ENCODE measurements at regions not wholly inside any gene's neighbourhood (a gene's known extent, or its start where the extent isn't known, plus 50 kb on each side); places are given as distances from the start of the nearest gene placed in this dataset.
"Not testable (repeated sequence)": the region's sequence is repeated elsewhere in the genome, so short reads cannot be mapped to it uniquely, and the experiment has no call there.

- peak; percentile 64 for DNase-seq (ENCODE audit: low spot score)
Observed at GRCh38 chr3:109804697-109805096, 467.4 kb upstream of the DPPA4 start.

- peak; percentile 80 for DNase-seq (ENCODE audit: low spot score)
Observed at GRCh38 chr3:109806929-109807328, 469.6 kb upstream of the DPPA4 start.

DNA sequence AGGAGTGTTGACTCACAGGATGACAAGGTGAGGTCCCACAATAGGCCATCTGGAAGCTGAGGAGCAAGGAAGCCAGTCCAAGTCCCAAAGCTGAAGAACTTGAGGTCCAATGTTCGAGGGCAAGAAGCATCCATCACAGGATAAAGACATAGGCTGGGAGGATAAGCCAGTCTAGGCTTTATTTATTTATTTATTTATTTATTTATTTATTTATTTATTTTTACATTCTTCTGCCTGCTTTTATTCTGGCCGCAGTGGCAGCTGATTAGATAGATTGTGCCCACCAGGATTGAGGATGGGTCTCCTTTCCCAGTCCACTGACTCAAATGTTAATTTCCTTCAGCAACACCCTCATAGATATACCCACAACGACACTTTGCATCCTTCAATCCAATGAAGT is 472.2 kb upstream of the DPPA4 start:
- DNase-seq (ENCODE audit: low spot score) = no peak

GRCh38 chr3:109818081-109818480 is 480.7 kb upstream of the DPPA4 start:
- DNase-seq (ENCODE audit: low spot score) = no peak

- DNase-seq (ENCODE audit: low spot score) = no peak
Observed at GRCh38 chr3:109819734-109820133, 482.4 kb upstream of the DPPA4 start.

GRCh38 chr3:109825971-109826810 is 488.8 kb upstream of the DPPA4 start:
- peak; percentile 16 for DNase-seq (ENCODE audit: low spot score)

- DNase-seq (ENCODE audit: low spot score) = no peak
Observed at GRCh38 chr3:109831403-109831802, 494.1 kb upstream of the DPPA4 start.

- no peak for DNase-seq (ENCODE audit: low spot score)
Observed at GRCh38 chr3:109835958-109836357, 498.6 kb upstream of the DPPA4 start.

GRCh38 chr3:109851854-109852253 is 514.5 kb upstream of the DPPA4 start:
- no peak for DNase-seq (ENCODE audit: low spot score)

DNA sequence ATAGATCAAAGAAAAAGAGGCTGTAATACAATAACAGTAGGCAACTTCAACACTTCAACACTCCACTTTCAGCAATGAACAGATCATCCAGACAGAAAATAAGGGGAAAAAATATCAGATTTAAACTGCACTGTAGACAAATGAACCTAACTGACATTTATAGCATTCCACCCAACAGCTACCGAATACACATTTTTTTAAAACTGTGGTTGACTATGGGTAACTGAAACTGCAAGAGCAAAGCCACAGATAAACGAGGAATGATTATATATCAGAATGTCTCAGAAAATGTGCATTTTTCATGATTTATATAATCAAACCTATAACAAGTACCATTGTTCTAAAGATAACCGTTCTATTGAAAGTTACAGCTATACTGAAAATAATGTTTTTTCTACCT is 514.9 kb upstream of the DPPA4 start:
- DNase-seq (ENCODE audit: low spot score) = no peak

DNA sequence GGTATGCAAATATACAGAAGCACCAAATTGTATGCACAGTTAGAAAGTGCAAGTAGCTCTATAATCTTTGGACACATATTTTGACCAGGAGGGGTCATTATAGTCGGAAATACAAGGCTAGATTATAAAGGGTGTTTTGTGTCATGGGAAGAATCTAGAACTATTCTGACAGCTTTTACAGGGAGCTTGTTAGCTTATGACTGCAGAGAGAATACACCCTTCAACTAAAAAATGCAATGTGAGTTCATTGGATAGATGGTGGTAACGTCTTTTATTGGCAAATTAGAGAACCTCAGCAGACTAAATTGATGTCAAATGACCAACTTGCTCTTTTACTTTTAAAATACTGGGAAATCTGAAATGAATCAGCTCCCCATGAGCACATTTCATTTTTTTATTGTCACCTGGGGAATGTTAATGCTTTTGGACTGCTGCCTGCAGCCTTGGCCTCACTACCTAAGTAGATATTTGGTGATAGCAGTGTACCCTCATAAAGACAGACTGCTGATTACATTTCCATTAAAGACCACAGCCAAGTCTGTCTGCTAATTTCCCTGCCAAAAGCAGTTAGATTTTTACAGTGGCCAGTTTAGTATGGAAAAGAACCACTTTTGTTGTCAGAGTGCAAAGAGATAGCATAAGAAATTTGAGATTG is 515.9 kb upstream of the DPPA4 start:
- no peak for DNase-seq (ENCODE audit: low spot score)

DNA sequence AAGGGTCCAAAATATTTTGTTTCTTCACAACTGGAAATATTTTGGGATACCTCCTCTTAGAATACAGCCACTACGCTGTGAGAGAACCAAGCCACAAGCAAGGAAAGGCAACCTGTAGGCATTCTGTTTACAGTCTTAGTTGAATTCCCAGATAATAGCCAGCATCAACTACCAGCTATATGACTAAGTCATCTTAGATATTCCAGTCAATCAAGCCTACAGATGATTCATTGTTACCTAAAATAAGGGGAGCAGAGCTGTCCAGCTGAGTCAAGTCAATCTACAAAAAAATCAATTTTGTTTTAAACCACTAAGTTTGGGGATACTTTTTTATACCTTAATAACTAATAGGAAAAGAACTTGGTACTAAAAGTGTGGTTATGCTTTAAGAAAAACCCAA is 526.4 kb upstream of the DPPA4 start:
- DNase-seq (ENCODE audit: low spot score) = peak; percentile 2

DNA sequence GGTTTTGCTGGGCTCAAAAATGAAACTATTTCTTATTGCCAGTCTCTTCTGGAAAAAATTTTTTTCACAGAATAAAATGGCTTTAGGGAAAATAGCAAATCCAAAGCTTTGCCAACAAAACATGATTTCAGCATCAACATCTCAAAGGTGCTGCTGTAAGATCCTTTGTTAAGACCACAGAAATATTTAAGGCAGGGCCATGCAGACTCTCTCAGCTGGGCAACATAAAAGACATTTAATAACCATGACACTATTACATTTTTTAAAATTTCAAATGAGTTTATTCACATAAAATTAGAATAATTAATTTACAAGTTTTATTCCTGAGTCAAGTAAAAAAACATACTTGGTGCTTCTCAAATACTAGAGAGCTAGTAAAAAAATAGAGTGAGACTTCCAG is 527.1 kb upstream of the DPPA4 start:
- no peak for DNase-seq (ENCODE audit: low spot score)

DNA sequence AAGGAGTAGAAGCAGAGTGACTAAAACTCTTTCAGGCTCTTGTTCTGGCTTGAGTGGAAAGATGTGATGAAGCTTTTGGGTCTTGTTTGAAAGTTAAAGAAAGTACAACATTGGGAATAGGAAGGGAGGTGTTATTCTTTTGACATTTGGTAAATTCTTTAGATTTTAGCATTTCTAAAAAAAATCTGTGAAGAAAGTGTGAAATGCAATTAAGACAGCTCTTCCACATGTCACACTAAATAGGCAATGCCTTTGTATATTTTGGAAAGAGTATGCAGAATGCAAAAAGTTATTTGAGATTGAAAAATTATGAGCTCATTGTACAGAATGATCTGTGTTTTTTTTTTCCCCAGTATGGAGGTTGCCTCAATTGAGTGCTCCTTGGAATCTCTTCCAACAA is 532.2 kb upstream of the DPPA4 start:
- no peak for DNase-seq (ENCODE audit: low spot score)

GRCh38 chr3:109874896-109875708 is 537.8 kb upstream of the DPPA4 start:
- DNase-seq (ENCODE audit: low spot score) = peak; percentile 3

DNA sequence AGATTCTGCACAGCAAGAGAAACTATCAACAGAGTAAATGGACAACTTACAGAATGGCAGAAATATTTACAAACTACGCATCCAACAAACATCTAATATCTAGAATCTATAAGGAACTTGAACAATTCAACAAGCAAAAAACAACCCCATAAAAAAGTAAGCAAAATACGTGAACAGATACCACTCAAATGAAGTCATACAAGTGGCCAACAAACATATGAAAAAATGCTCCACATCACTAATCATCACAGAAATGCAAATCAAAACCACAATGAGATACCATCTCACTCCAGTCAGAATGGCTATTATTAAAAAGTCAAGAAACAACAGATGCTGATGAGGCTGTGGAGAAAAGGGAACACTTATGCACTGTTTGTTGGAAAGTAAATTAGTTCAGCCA is 540.3 kb upstream of the DPPA4 start:
- not testable (repeated sequence) for DNase-seq (ENCODE audit: low spot score)

- DNase-seq (ENCODE audit: low spot score) = no peak
Observed at GRCh38 chr3:109882144-109882543, 544.8 kb upstream of the DPPA4 start.

DNA sequence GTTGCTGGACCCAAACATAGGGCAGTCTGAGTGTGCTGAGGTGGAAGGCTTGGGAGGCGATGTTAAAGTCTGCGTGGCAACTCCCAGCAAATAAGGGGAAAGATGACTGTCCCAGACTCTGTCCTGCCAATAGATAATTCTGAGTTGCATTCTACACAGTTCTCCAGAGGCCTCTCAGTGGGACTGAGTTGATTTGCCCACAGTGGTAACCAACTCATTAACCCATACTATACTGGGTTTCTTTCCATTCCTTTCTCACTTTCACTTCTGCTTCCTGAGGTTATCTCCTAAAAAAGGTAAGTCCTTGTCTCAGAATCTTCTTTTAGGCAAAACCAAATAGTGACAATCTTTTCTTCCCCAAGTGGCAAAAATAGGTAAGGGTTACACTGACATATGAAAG is 549.9 kb upstream of the DPPA4 start:
- no peak for DNase-seq (ENCODE audit: low spot score)

GRCh38 chr3:109888026-109888425 is 550.7 kb upstream of the DPPA4 start:
- DNase-seq (ENCODE audit: low spot score) = no peak

DNA sequence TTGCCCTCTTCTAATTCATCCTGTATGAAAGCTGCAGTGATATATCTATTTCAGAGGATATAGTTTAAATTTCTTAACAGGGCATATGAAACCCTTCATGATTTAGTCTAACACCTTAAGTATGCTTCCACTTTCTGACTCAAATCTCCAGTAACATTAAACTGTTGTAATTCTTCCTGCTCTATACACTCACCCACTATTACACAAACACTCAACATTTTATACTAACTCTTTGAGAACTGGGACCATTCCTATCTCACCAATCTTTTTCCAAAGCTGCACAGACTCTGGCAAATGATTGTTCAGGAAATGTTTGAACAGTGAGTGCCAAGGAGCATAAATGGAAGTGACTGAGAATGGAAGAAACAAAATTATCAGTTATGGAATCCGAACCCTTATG is 560.4 kb upstream of the DPPA4 start:
- DNase-seq (ENCODE audit: low spot score) = peak; percentile 1

- no peak for DNase-seq (ENCODE audit: low spot score)
Observed at GRCh38 chr3:109899925-109900324, 562.6 kb upstream of the DPPA4 start.

DNA sequence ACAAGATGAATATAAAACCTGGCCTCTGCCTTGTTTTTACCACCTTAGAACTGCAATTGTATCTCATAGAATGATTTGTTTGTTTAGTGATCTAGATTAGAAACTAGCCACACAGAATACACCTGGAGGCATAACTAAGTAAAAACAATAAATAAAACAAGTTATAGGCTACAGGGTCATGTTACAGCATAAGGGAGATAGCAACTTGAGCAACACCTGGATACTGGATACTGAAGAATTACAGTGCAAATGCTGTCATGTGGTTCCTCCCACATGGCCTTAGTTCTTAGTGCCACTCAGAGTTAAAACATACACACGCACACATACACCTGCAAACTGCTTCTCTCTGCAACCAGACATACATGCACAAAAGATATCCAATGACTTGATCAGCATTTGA is 563.4 kb upstream of the DPPA4 start:
- DNase-seq (ENCODE audit: low spot score) = no peak

DNA sequence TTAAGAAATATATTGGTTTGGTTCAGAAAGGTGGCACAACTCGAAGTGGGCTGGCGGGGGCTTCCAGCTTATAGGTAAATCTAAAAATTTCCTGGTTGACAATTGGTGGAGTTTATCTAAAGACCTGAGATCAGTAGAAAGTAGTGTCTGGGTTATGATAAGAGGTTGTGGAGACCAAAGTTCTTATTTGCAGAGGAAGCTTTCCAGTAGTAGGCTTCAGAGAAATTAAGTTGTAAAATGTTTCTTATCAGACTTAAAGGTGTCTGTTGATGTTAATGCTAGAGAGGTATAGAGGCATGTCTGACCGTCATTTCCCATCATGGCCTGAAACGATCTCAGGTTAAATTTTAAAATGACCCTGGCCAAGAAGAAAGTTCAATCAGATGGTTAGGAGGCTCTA is 565.2 kb upstream of the DPPA4 start:
- no peak for DNase-seq (ENCODE audit: low spot score)
